Endothelial cell of umbilical vein (primary cell): ENCODE measurements at regions not wholly inside any gene's neighbourhood (a gene's known extent, or its start where the extent isn't known, plus 50 kb on each side); places are given as distances from the start of the nearest gene placed in this dataset.

ENCODE experiments used
- BruUV-seq: library from RNA; stranded (reverse); fragments of 400-500 nt; replicated peaks from 2 replicates; lab custom pipeline; 2021; lab: Mats Ljungman, UMichigan
- CTCF ChIA-PET: fragments of 300-600, 350-600 bp; sonication (Branson Sonifier 250); formaldehyde crosslinking; loops from one replicate; lab custom pipeline; 2021; ENCODE audit warnings: antibody characterized with exemption, inconsistent platforms; lab: Charles Lee
- POLR2A ChIA-PET: fragments of 300-600, 350-600 bp; sonication (Branson Sonifier 250); formaldehyde crosslinking; loops from one replicate; lab custom pipeline; 2021; ENCODE audit warnings: antibody characterized with exemption, inconsistent platforms; lab: Charles Lee
- DNase-seq: peaks from one replicate; pipeline ENCODE4 v3.0.0-alpha.2; 2011; ENCODE audit warnings: low read depth, low spot score
- FAIRE-seq: peaks from 2 replicates; lab custom pipeline; 2011; peaks lifted over from hg19 to GRCh38; lab: Jason Lieb, UNC
- H2AFZ ChIP-seq: 2 replicates; pipeline ENCODE4 v1.6.0; 2012; ENCODE audit warnings: low read depth, low read length, control low read depth, inconsistent platforms
- H3K27ac ChIP-seq: 2 replicates; pipeline ENCODE4 v1.5.1; 2011; ENCODE audit warnings: low read depth, mild to moderate bottlenecking, control low read depth, low read length, moderate library complexity; ENCODE audit not compliant: insufficient read depth
- H3K27me3 ChIP-seq, 2 experiments: 2 replicates each; pipeline versions ENCODE4 v1.6.0 to v1.6.1; 2011; ENCODE audit warnings: low read length in 2 of 2, mixed read lengths in 1 of 2; ENCODE audit not compliant: control insufficient read depth in 2 of 2, insufficient read depth in 2 of 2
- H3K36me3 ChIP-seq, 2 experiments: 2 replicates in 1 of 2; 3 replicates in 1 of 2; pipeline ENCODE4 v1.5.1; 2011; ENCODE audit warnings: low read length in 2 of 2, mild to moderate bottlenecking in 1 of 2, moderate library complexity in 1 of 2; ENCODE audit not compliant: control insufficient read depth in 2 of 2, insufficient read depth in 2 of 2; ENCODE audit errors: extremely low read depth in 1 of 2
- H3K4me1 ChIP-seq: 3 replicates; pipeline ENCODE4 v1.5.1; 2011; ENCODE audit warnings: mild to moderate bottlenecking, low read length; ENCODE audit not compliant: control insufficient read depth, insufficient read depth; ENCODE audit errors: extremely low read depth
- H3K4me2 ChIP-seq: 2 replicates; pipeline ENCODE4 v1.6.1; 2011; ENCODE audit warnings: low read length, control low read depth, mixed read lengths; ENCODE audit not compliant: insufficient read depth
- H3K4me3 ChIP-seq, 3 experiments: fragments of 200-600 bp in 1 of 3; sonication (generic), shearing (Covaris generic) in 1 of 3; replicated peaks in 1 of 3; 2 replicates each; pipeline ENCODE4 v1.5.1; 2011 to 2016; ENCODE audit warnings: control low read depth in 3 of 3, low read length in 3 of 3, mild to moderate bottlenecking in 2 of 3, inconsistent platforms in 1 of 3, low read depth in 1 of 3, moderate library complexity in 1 of 3; ENCODE audit not compliant: insufficient read depth in 1 of 3
- H3K79me2 ChIP-seq: 2 replicates; pipeline ENCODE4 v1.6.0; 2012; ENCODE audit warnings: low read length, inconsistent platforms; ENCODE audit not compliant: control insufficient read depth, insufficient read depth
- H3K9ac ChIP-seq: replicated peaks from 2 replicates; pipeline ENCODE3; 2011; ENCODE audit warnings: low read length, control low read depth; ENCODE audit not compliant: insufficient read depth; ENCODE audit errors: extremely low read depth
- H3K9me1 ChIP-seq: replicated peaks from 3 replicates; pipeline ENCODE4 v1.6.0; 2011; ENCODE audit warnings: mild to moderate bottlenecking, low read length; ENCODE audit not compliant: control insufficient read depth, insufficient read depth; ENCODE audit errors: extremely low read depth
- H3K9me3 ChIP-seq: replicated peaks from 2 replicates; pipeline ENCODE4 v1.5.1; 2012; ENCODE audit warnings: low read length, inconsistent platforms; ENCODE audit not compliant: control insufficient read depth, insufficient read depth
- H4K20me1 ChIP-seq: replicated peaks from 2 replicates; pipeline ENCODE3; 2011; ENCODE audit warnings: mild to moderate bottlenecking, low read length; ENCODE audit not compliant: control insufficient read depth, insufficient read depth; ENCODE audit errors: extremely low read depth
- EZH2 ChIP-seq: IDR thresholded peaks from 2 replicates; pipeline ENCODE4 v1.6.1; 2012; ENCODE audit warnings: borderline replicate concordance, low read depth, mild to moderate bottlenecking, moderate library complexity, low read length, inconsistent platforms; ENCODE audit not compliant: severe bottlenecking
- FOS ChIP-seq: IDR thresholded peaks from 2 replicates; pipeline ENCODE4 v1.6.1; 2011; ENCODE audit warnings: mild to moderate bottlenecking, low read length, moderate library complexity, borderline replicate concordance; ENCODE audit not compliant: insufficient read depth
- GATA2 ChIP-seq: IDR thresholded peaks from 2 replicates; pipeline ENCODE4 v1.7.0; 2011; ENCODE audit warnings: low read depth, mild to moderate bottlenecking, moderate library complexity, mixed read lengths, low read length; ENCODE audit not compliant: insufficient read length, insufficient read depth
- JUN ChIP-seq: IDR thresholded peaks from 2 replicates; pipeline ENCODE4 v1.6.1; 2011; ENCODE audit warnings: borderline replicate concordance, low read depth; ENCODE audit not compliant: insufficient read length, insufficient read depth
- MYC ChIP-seq: IDR thresholded peaks from one replicate; pipeline ENCODE4 v1.6.1; 2011; ENCODE audit warnings: mild to moderate bottlenecking, low read depth, low read length
- POLR2A ChIP-seq: IDR thresholded peaks from 2 replicates; pipeline ENCODE4 v1.6.1; 2012; ENCODE audit warnings: low read depth, mild to moderate bottlenecking, control low read depth, low read length
- POLR2AphosphoS5 ChIP-seq: IDR thresholded peaks from 2 replicates; pipeline ENCODE4 v1.6.1; 2012; ENCODE audit warnings: low read depth, mild to moderate bottlenecking, control low read depth, low read length, moderate library complexity; ENCODE audit not compliant: insufficient read depth
- dilution Hi-C: fragments of 300-500 bp; cut with MboI; formaldehyde crosslinking; loops from one replicate; pipeline ENCODE4 v1.15.0; 2019; ENCODE audit warnings: low sequenced_read_pairs; ENCODE audit not compliant: extremely low pct_ligation_motif_present
- intact Hi-C: fragments of 100-400 bp; cut with micrococcal nuclease; formaldehyde crosslinking; loops from one replicate; pipeline ENCODE4 v1.10.0; 2022
- TF ChIP-seq, protein P1 (sequence below), 2 donors: IDR thresholded peaks; 1 replicate in 1 of 2; 2 replicates in 1 of 2; pipeline ENCODE4 v1.5.1; 2011; ENCODE audit warnings: low read length in 2 of 2, mild to moderate bottlenecking in 2 of 2, moderate library complexity in 2 of 2, control low read depth in 1 of 2, inconsistent platforms in 1 of 2, low read depth in 1 of 2; ENCODE audit not compliant: insufficient read depth in 1 of 2; ENCODE audit errors: extremely low read depth in 1 of 2
- TF ChIP-seq, protein P2 (sequence below): IDR thresholded peaks from 2 replicates; pipeline ENCODE4 v1.6.1; 2011; ENCODE audit not compliant: insufficient read depth, insufficient read length

DNA sequence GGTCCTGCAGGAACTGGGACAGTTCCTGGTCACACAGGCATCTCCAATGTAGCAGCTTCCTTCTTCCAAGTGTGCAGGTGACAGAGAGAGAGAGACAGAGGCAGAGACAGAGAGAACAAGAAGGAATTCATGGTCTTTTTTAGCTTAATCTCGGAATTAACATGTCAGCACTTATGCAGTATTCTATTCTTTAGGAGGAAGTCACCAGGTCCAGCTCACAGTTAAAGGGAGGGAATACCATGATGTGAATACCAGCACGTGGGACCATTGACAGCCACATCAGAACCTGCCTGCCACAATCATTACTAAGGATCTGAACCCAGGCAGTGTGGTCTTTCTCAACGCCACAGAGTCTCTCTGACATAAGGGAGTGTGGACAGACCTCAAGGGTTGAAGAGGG, 341.6 kb downstream of the MN1 start:
- no peak for FAIRE-seq
- H3K9ac ChIP-seq: no peak overlapping the region
- POLR2A ChIA-PET: interaction anchor here (0.6 to 1.1 kb wide), 2 partner anchors 10 to 15 kb away, joined by 3 read pairs; no protein-coding TSS in a partner anchor

DNA sequence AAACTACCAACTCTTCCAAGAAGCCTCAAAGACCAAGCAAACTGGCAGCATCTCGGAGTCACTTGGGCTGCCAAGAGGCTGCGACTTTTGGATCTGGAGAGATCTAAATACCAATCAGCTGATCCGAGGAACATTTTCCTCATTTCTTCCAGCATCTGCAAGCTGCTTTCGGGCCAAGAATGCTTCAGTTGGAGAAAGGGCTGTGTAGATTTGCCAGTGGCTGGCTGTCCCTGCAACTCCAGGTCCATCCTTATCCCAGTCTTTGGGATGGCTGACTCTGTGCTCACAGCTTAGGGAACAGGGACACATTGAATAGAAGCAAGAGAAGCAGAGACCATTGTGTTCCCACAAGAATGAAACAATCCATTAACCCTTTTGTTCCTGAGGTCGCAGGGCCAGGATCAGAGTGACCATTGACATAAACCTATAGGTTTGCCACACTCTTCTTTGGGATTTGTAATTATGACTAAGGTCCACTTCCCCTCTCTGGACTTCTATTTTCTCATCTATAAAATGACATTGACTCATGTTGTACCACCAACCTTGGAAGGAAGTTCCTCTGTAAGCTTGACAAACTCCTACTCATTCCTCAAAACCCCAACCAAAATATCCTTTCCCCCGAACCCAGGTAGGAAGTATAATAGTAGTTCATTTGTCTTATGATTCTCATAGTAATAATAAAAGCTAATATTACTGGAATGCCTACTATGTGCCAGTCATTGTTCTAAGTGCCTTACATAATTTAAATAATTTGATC, 340.8 kb downstream of the MN1 start:
- Histone ChIP-seq H3K4me1 (peaks cover 10% of the 10 kb centered on the region), H3K9ac (no peak overlapping the region), H3K4me2 (no peak overlapping the region), H4K20me1 (no peaks in the 10 kb centered on the region), H3K27ac (no peak overlapping the region), H3K79me2 (no peaks in the 10 kb centered on the region), H3K9me3 (no peaks in the 10 kb centered on the region), H3K36me3 (no peaks in the 10 kb centered on the region), H2AFZ (no peak overlapping the region), H3K27me3 (peaks cover 4 to 18% of the 10 kb centered on the region in 2 experiments), H3K4me3 (no peak overlapping the region), H3K9me1 (no peaks in the 10 kb centered on the region)
- dilution Hi-C loops (no loop called here), intact Hi-C loops (no loop called here)
- POLR2A ChIA-PET: interaction anchor here (1.1 kb wide), 1 partner anchor 14 kb away, joined by 3 read pairs; no protein-coding TSS in a partner anchor
- BruUV-seq: no TSS peak
- TF ChIP-seq GATA2: no peak
- TF ChIP-seq, protein P1, sequence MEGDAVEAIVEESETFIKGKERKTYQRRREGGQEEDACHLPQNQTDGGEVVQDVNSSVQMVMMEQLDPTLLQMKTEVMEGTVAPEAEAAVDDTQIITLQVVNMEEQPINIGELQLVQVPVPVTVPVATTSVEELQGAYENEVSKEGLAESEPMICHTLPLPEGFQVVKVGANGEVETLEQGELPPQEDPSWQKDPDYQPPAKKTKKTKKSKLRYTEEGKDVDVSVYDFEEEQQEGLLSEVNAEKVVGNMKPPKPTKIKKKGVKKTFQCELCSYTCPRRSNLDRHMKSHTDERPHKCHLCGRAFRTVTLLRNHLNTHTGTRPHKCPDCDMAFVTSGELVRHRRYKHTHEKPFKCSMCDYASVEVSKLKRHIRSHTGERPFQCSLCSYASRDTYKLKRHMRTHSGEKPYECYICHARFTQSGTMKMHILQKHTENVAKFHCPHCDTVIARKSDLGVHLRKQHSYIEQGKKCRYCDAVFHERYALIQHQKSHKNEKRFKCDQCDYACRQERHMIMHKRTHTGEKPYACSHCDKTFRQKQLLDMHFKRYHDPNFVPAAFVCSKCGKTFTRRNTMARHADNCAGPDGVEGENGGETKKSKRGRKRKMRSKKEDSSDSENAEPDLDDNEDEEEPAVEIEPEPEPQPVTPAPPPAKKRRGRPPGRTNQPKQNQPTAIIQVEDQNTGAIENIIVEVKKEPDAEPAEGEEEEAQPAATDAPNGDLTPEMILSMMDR (IDR thresholded peaks at IDR 0.05; ENCODE audit: extremely low read depth in 1 of 2, insufficient read depth in 1 of 2, low read depth in 1 of 2, low read length in 2 of 2): no peak
- TF ChIP-seq FOS: peak; percentile 24
- TF ChIP-seq POLR2A: no peak
- no peak for TF ChIP-seq JUN
- TF ChIP-seq, protein P2, sequence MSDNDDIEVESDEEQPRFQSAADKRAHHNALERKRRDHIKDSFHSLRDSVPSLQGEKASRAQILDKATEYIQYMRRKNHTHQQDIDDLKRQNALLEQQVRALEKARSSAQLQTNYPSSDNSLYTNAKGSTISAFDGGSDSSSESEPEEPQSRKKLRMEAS: no peak
- FAIRE-seq (no peak), DNase-seq (no peak)
- CTCF ChIA-PET: interaction anchor here (0.9 to 1.4 kb wide), 2 partner anchors 26 to 44 kb away, joined by 3 read pairs; no protein-coding TSS in a partner anchor

More for the DNA sequence above, 341.6 kb downstream of the MN1 start:
- dilution Hi-C loops: no loop called here
- DNase-seq: no peak
- no TSS peak for BruUV-seq
- no peak overlapping the region for H2AFZ ChIP-seq
- no peak overlapping the region for H3K4me2 ChIP-seq
- CTCF ChIA-PET: interaction anchor here (0.9 kb wide), 1 partner anchor 43 kb away, joined by 3 read pairs; no protein-coding TSS in a partner anchor
- H3K36me3 ChIP-seq: no peaks in the 10 kb centered on the region
- TF ChIP-seq, protein P2: no peak
- no peak for TF ChIP-seq EZH2
- TF ChIP-seq MYC: no peak
- TF ChIP-seq POLR2AphosphoS5: no peak
- TF ChIP-seq GATA2: no peak
- H3K79me2 ChIP-seq: no peaks in the 10 kb centered on the region
- no peaks in the 10 kb centered on the region for H4K20me1 ChIP-seq
- H3K27me3 ChIP-seq: peaks cover 4 to 18% of the 10 kb centered on the region in 2 experiments
- H3K27ac ChIP-seq: no peak overlapping the region
- no peaks in the 10 kb centered on the region for H3K9me1 ChIP-seq
- intact Hi-C loops: no loop called here
- H3K9me3 ChIP-seq: no peaks in the 10 kb centered on the region
- peaks cover 10% of the 10 kb centered on the region for H3K4me1 ChIP-seq
- H3K4me3 ChIP-seq: no peak overlapping the region
